ENCODE measurements at regions not wholly inside any gene's neighbourhood (a gene's known extent, or its start where the extent isn't known, plus 50 kb on each side); places are given as distances from the start of the nearest gene placed in this dataset.

GRCh38 chr3:5657106-5657505, 469.6 kb downstream of the EDEM1 start:
- H3K4me1 ChIP-seq = no peaks in the 10 kb centered on the region
- H3K27ac ChIP-seq = no peak overlapping the region
- WGBS (ENCODE audit: missing lambda C conversion rate) = 3% methylated on average over 5 of the region's 5 CpGs
- ATAC-seq = no peak
- ChIA-PET POLR2A (no interaction called here), CTCF (no interaction called here)
- no peaks in the 10 kb centered on the region for H3K9me3 ChIP-seq
- H3K4me2 ChIP-seq = no peak overlapping the region
- no peak for DNase-seq (ENCODE audit: low read depth in 1 of 2, low spot score in 1 of 2)
- no peak for FAIRE-seq
- no peak for TF ChIP-seq PBX3 (IDR thresholded peaks at IDR 0.05)
- no peak for TF ChIP-seq ESRRA (IDR thresholded peaks at IDR 0.05; ENCODE audit: borderline replicate concordance, low read length)
- TF ChIP-seq JUN (IDR thresholded peaks at IDR 0.05) = no peak
- no peak for TF ChIP-seq ATOH8 (CRISPR knock-in tag; IDR thresholded peaks at IDR 0.05; ENCODE audit: low read depth)
- no peak for TF ChIP-seq USF2 (IDR thresholded peaks at IDR 0.05)
- TF ChIP-seq KDM5A (IDR thresholded peaks at IDR 0.05) = no peak
- TF ChIP-seq FOSL2 (IDR thresholded peaks at IDR 0.05) = no peak
- TF ChIP-seq FOSL2 (CRISPR knock-in tag; IDR thresholded peaks at IDR 0.05) = no peak
- TF ChIP-seq HOXB13 (CRISPR knock-in tag; IDR thresholded peaks at IDR 0.05; ENCODE audit: low read depth) = no peak
- no peak for TF ChIP-seq RAD21 (conservative IDR thresholded peaks at IDR 0.05 in 1 of 2, IDR thresholded peaks at IDR 0.05 in 1 of 2)
- TF ChIP-seq SMC3 (IDR thresholded peaks at IDR 0.05) = no peak
- no peak for TF ChIP-seq EHMT2 (IDR thresholded peaks at IDR 0.05; ENCODE audit: low read depth)
- no peak for TF ChIP-seq MAZ (IDR thresholded peaks at IDR 0.05; ENCODE audit: borderline replicate concordance, low read depth, low read length)
- H3K4me3 ChIP-seq = no peak overlapping the region

GRCh38 chr3:5663601-5664000, 476.1 kb downstream of the EDEM1 start:
- 7% methylated on average over 1 of the region's 1 CpG for WGBS (ENCODE audit: missing lambda C conversion rate)
- TF ChIP-seq HOXB13 (CRISPR knock-in tag; IDR thresholded peaks at IDR 0.05; ENCODE audit: low read depth) (no peak), FOSB (CRISPR knock-in tag; IDR thresholded peaks at IDR 0.05) (no peak), EHF (CRISPR knock-in tag; IDR thresholded peaks at IDR 0.05) (no peak), SREBF2 (IDR thresholded peaks at IDR 0.05) (no peak), JUNB (IDR thresholded peaks at IDR 0.05) (no peak), TFCP2L1 (CRISPR knock-in tag; IDR thresholded peaks at IDR 0.05) (no peak), HMGXB4 (CRISPR knock-in tag; IDR thresholded peaks at IDR 0.05; ENCODE audit: borderline replicate concordance) (no peak), NPAS2 (CRISPR knock-in tag; IDR thresholded peaks at IDR 0.05; ENCODE audit: borderline replicate concordance) (no peak), E2F6 (IDR thresholded peaks at IDR 0.05; ENCODE audit: borderline replicate concordance, low read depth) (no peak), JUN (IDR thresholded peaks at IDR 0.05) (no peak), ELK1 (IDR thresholded peaks at IDR 0.05; ENCODE audit: low read depth, low read length) (no peak), HOXA7 (CRISPR knock-in tag; IDR thresholded peaks at IDR 0.05) (no peak), KDM1A (IDR thresholded peaks at IDR 0.05; ENCODE audit: low read depth) (no peak), ESRRA (IDR thresholded peaks at IDR 0.05; ENCODE audit: borderline replicate concordance, low read length) (no peak), MAZ (IDR thresholded peaks at IDR 0.05; ENCODE audit: borderline replicate concordance, low read depth, low read length) (no peak), GATA3 (IDR thresholded peaks at IDR 0.05; ENCODE audit: borderline replicate concordance) (no peak)
- H3K4me2 ChIP-seq = no peak overlapping the region
- H3K27ac ChIP-seq = no peak overlapping the region
- FAIRE-seq = no peak
- no peak for ATAC-seq
- H3K9me3 ChIP-seq = peaks cover 3% of the 10 kb centered on the region; the same call in 1 of the 3 replicates
- no peak for DNase-seq (ENCODE audit: low read depth in 1 of 2, low spot score in 1 of 2)
- ChIA-PET CTCF (no interaction called here), POLR2A (no interaction called here)
- no peaks in the 10 kb centered on the region for H3K4me1 ChIP-seq
- no peak overlapping the region for H3K4me3 ChIP-seq

All from A549 (cell line).